ENCODE measurements at regions not wholly inside any gene's neighbourhood (a gene's known extent, or its start where the extent isn't known, plus 50 kb on each side); places are given as distances from the start of the nearest gene placed in this dataset.

DNA sequence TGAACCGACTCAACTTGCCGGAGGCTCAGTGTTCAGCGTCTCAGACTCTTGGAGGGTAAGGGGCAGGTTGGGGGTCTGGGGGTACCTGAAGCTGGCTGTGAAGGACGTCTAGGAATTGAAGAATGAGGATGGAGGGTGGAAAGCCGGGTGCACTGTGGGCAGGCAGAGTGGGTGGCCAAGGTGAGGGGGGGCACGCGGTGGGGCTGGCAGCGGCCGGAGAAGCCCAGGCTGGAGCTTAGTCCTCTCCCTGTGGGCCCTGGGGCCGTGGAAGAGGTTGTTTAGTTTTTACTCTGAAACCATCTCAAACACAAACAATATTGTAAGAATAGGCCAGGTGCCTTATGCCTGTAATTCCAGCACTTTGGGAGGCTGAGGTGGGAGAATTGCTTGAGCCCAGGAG is 83.4 kb downstream of the UNCX start:
- no peak overlapping the region for H3K27ac ChIP-seq
- TF ChIP-seq, protein P1, sequence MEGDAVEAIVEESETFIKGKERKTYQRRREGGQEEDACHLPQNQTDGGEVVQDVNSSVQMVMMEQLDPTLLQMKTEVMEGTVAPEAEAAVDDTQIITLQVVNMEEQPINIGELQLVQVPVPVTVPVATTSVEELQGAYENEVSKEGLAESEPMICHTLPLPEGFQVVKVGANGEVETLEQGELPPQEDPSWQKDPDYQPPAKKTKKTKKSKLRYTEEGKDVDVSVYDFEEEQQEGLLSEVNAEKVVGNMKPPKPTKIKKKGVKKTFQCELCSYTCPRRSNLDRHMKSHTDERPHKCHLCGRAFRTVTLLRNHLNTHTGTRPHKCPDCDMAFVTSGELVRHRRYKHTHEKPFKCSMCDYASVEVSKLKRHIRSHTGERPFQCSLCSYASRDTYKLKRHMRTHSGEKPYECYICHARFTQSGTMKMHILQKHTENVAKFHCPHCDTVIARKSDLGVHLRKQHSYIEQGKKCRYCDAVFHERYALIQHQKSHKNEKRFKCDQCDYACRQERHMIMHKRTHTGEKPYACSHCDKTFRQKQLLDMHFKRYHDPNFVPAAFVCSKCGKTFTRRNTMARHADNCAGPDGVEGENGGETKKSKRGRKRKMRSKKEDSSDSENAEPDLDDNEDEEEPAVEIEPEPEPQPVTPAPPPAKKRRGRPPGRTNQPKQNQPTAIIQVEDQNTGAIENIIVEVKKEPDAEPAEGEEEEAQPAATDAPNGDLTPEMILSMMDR (IDR thresholded peaks at IDR 0.05), result no peak
- no peak for TF ChIP-seq ZFX (IDR thresholded peaks at IDR 0.05; ENCODE audit: borderline replicate concordance)

DNA sequence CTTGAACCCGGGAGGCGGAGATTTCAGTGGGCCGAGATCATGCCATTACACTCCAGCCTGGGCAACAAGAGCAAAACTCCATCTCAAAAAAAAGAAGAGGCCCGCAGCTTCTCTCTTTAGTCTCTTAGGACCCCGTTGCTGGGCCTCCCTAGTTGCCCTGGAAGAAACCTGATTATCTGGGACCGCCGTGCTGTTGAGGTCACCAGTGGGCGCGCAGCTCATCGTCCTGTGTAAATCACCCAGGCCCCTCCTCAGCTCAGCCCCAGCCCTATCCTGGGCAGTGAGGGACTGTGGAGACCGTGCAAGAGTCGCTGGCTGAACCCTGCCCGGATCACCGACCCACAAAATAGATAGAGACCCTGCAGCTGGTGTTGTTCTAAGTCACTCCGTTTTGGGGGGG is 85.0 kb downstream of the UNCX start:
- TF ChIP-seq ZFX (IDR thresholded peaks at IDR 0.05; ENCODE audit: borderline replicate concordance), result no peak
- TF ChIP-seq, protein P1 (IDR thresholded peaks at IDR 0.05), result no peak
- no peak overlapping the region for H3K27ac ChIP-seq

DNA sequence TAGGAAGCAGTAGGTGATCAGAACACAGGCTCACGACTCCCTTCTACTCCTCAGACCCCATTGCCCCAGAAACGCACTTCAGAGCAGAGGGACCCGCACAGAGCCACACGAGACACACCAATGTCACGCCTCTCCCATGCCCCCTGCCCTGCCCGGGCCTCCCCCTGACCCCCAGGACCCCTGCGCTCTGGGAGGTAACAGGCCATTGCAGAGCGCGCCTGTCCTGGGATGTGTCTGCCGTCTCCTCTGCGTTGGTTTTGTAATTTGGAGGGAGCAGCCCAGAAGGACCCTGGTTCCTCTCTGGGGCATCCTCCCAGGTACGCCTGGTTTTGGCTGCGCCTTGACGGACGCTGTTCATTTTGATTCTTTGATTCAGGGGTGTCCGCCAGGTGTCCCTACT is 85.4 kb downstream of the UNCX start:
- no peak overlapping the region for H3K27ac ChIP-seq
- TF ChIP-seq, protein P1 (IDR thresholded peaks at IDR 0.05), result no peak
- no peak for TF ChIP-seq ZFX (IDR thresholded peaks at IDR 0.05; ENCODE audit: borderline replicate concordance)

DNA sequence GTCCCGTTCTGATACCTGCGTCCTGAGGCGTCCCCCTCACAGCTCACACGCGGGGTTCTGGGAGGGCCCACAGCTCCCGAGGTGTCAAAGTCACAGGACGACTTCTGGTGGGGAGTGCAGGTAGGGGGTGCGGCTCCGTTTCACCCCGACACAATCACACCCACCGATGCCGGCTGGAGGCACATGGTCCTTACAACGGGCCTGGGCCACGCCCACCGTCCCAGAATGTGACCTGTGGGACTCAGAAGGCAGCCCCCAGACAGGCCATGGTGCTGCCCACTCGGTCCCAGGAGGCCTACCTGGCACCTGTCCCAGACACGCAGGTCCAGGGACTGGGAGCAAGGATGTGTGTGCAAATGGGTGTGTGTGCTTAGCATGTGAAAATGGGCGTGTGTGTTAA is 86.0 kb downstream of the UNCX start:
- no peak overlapping the region for H3K27ac ChIP-seq
- TF ChIP-seq, protein P1 (IDR thresholded peaks at IDR 0.05), result no peak
- no peak for TF ChIP-seq ZFX (IDR thresholded peaks at IDR 0.05; ENCODE audit: borderline replicate concordance)

DNA sequence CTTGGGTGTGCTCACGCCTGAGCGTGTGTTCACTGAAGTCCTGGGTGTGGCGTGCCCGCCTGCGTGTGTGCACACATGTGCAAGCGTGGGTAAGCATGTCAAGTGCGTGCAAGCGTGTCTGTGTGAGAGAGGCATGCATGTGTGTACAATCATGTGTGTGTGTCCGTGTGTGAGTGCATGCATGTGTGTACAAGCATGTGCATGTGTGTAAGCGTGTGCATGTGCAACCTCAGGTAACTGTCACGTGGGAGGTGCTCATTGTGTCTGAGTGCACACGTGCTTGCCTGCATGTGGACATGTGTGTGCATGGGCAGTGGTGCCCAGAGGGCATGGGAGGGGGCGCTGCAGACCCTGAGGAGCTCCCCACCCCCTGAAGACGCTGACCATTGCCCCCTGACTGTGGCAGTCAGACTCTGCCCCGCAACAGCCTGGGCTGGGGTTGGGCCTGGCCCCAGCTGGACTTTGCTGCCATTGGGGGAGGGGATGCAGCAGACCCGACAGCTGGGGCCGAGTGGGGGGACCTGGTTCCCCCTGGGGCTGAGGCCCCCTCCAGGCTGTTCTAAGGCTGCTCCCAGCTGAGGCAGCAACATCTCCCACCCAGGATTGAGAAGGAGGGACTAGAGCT is 88.1 kb downstream of the UNCX start:
- no peak overlapping the region for H3K27ac ChIP-seq
- TF ChIP-seq ZFX (IDR thresholded peaks at IDR 0.05; ENCODE audit: borderline replicate concordance), result no peak
- TF ChIP-seq, protein P1 (IDR thresholded peaks at IDR 0.05), result no peak

DNA sequence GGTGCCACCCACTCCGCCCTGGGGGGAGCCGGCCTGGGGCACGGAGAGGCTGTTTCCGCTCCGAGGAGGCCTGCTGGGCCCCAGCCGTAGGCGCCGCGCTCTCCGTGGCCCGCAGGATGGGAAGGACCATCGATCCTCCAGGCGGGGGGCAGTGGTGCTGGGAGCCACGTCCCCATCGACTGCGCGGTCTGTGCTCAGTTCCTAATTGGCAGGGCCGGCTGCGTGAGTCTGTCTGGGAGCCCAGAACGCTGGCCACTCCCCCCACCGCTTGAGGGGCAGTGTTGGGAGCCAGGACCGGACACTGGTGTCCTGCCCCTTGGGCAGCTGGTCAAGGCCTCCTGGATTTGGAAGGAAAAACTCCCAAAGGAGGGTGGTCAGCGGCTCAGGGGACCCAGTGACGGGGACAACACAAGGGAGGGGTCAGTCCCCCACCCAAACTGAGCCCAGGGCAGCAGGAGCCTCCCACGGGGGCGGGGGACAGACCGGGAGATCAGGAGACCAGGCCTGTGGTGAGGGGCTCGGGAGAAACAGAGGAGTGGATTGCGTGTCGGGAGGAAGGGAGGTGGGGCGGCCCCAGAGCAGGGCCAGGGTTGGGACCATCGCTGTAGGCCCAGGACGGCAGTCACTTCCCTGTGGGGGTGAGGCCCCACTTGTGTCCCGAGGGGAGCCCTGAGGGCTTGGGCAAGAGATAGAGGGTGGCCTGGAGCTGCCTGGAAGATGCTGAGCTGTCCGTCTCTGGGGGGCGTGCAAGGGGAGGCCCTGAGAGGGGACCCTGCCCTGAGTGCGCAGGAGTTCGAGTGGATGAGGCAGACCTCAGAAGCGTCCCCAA is 89.0 kb downstream of the UNCX start:
- no peak for TF ChIP-seq ZFX (IDR thresholded peaks at IDR 0.05; ENCODE audit: borderline replicate concordance)
- TF ChIP-seq, protein P1 (IDR thresholded peaks at IDR 0.05), result no peak
- no peak overlapping the region for H3K27ac ChIP-seq
